ENCODE measurements at regions not wholly inside any gene's neighbourhood (a gene's known extent, or its start where the extent isn't known, plus 50 kb on each side); places are given as distances from the start of the nearest gene placed in this dataset.

DNA sequence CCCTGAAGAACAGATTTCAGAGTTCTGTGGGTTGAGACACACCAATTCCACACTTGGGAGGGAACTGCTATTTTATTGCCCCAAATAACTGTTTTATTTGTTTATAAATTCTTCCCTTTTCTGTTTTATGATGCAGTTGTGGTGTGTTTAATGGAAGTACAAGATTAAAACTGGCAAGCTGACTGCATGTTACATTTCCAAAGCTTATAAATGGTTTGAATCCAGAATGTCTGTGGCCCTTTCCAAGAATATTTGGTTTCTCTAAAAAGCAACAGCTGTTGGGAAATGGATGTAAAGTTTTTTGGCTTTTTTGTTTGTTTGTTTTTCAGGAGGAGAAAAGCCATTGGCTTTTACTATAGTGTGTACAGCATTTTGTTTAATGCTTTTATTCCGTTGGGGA lies 234.5 kb downstream of the MTX2 start:
- no peak for DNase-seq

DNA sequence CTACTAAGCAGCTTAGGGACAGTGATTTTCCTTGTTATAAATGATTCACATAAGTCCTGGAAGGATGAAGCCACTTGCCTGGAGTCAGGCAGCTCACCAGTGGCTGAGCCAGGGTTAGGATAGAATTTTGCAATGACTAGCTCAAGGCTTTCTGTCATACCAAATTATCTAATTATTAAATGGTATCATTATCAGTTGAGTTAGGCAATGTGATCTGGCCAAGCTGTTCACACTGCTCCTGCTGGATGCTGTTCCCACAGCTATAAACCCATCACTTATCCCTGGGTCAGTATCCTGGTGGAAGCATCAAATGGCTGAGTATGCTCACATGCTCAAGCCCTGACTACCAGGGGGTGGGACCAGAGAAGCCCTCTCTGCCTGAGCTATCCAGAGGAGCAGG lies 235.2 kb downstream of the MTX2 start:
- TF ChIP-seq, protein P1, sequence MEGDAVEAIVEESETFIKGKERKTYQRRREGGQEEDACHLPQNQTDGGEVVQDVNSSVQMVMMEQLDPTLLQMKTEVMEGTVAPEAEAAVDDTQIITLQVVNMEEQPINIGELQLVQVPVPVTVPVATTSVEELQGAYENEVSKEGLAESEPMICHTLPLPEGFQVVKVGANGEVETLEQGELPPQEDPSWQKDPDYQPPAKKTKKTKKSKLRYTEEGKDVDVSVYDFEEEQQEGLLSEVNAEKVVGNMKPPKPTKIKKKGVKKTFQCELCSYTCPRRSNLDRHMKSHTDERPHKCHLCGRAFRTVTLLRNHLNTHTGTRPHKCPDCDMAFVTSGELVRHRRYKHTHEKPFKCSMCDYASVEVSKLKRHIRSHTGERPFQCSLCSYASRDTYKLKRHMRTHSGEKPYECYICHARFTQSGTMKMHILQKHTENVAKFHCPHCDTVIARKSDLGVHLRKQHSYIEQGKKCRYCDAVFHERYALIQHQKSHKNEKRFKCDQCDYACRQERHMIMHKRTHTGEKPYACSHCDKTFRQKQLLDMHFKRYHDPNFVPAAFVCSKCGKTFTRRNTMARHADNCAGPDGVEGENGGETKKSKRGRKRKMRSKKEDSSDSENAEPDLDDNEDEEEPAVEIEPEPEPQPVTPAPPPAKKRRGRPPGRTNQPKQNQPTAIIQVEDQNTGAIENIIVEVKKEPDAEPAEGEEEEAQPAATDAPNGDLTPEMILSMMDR (IDR thresholded peaks at IDR 0.05; ENCODE audit: low read depth, low read length), result no peak
- peaks cover 36% of the 10 kb centered on the region for H3K27me3 ChIP-seq (ENCODE audit: insufficient read depth, low read depth, severe bottlenecking)
- H3K9me3 ChIP-seq (ENCODE audit: severe bottlenecking), result no peaks in the 10 kb centered on the region
- no peak overlapping the region for H3K27ac ChIP-seq
- DNase-seq, result no peak
- H3K36me3 ChIP-seq, result no peaks in the 10 kb centered on the region
- H3K4me3 ChIP-seq (ENCODE audit: low read depth, low read length), result no peak overlapping the region

More for the DNA sequence above, 234.5 kb downstream of the MTX2 start:
- H3K4me3 ChIP-seq (ENCODE audit: low read depth, low read length), result no peak overlapping the region
- no peak overlapping the region for H3K27ac ChIP-seq
- TF ChIP-seq, protein P1 (IDR thresholded peaks at IDR 0.05; ENCODE audit: low read depth, low read length), result no peak
- H3K36me3 ChIP-seq, result no peaks in the 10 kb centered on the region
- H3K9me3 ChIP-seq (ENCODE audit: severe bottlenecking), result no peaks in the 10 kb centered on the region
- H3K27me3 ChIP-seq (ENCODE audit: insufficient read depth, low read depth, severe bottlenecking), result peaks cover 30% of the 10 kb centered on the region

DNA sequence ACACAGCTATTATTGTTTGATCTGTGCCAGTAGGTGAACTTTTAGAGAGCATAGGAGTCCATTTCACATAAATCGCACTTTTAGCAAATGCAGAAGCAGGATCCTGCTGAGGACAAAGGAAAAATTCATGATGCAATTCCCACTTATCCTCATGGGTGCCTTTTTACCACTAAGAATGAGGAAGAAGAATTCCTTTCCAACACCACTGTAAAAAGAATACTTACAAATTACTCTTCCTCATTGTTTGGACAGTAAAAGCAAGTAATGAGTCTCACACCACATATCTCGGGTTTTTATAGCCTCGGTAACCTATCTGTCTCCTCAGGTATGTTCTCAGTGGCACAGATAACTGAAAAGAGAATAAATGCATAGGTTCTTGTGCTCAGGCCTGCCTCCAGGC lies 238.5 kb downstream of the MTX2 start:
- TF ChIP-seq, protein P1 (IDR thresholded peaks at IDR 0.05; ENCODE audit: low read depth, low read length), result no peak
- H3K36me3 ChIP-seq, result no peaks in the 10 kb centered on the region
- DNase-seq, result no peak
- H3K27me3 ChIP-seq (ENCODE audit: insufficient read depth, low read depth, severe bottlenecking), result peaks cover 44% of the 10 kb centered on the region
- no peaks in the 10 kb centered on the region for H3K9me3 ChIP-seq (ENCODE audit: severe bottlenecking)
- H3K27ac ChIP-seq, result no peak overlapping the region
- no peak overlapping the region for H3K4me3 ChIP-seq (ENCODE audit: low read depth, low read length)

DNA sequence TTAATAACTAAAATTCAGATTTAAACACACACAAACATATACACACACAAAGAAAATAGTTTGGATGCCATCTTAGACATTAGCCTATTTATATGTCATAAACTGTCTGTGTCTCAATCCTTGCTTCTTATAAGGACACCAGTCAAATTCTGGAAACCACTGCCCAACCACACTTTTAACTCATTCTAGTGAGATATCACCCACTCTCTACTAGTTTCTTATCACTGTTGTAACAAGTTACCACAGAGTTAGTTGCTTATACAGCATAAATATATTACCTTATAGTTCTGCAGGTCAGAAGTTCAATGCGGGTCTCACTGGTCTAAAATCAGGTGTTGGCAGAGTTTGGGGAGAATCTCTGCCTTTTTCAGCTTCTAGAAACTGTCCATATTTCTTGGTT lies 239.1 kb downstream of the MTX2 start:
- H3K4me3 ChIP-seq (ENCODE audit: low read depth, low read length), result no peak overlapping the region
- no peaks in the 10 kb centered on the region for H3K9me3 ChIP-seq (ENCODE audit: severe bottlenecking)
- TF ChIP-seq, protein P1 (IDR thresholded peaks at IDR 0.05; ENCODE audit: low read depth, low read length), result no peak
- DNase-seq, result no peak
- H3K36me3 ChIP-seq, result no peaks in the 10 kb centered on the region
- H3K27ac ChIP-seq, result no peak overlapping the region
- H3K27me3 ChIP-seq (ENCODE audit: insufficient read depth, low read depth, severe bottlenecking), result peaks cover 40% of the 10 kb centered on the region

DNA sequence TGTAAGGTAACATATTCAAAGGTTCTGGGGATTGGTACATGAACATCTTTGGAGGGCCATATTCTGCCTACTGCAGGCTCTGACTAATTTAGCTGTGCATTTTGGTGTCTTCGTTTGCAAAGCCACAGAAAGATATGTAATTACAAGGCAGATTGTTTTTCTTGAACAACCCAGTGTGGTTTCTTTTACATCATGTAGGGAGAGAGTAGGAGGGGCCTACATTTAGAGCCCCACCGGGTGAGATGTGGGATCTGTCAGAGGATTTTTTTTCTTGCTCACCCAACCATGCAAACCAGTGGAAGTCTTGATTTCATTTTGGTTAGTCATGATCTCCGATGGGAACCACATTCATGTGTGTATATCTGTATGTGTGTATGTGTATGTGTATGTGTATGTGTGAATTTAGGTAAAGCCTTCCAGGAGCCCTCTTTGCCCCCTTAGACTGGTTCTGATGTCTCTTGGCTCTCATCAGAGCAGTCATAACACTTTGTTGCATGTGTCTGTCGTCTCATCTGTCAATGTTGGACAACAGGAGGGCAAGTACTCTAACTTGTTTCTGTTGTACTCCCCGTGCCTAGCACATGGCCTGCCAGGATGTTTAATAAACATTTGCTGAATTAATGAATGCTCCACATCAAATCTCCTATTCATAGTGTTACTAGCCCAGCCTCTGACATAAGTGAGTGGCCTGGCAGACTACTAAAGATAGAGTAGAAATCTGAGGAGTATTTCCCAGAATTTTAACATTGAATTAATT lies 239.9 kb downstream of the MTX2 start:
- TF ChIP-seq, protein P1 (IDR thresholded peaks at IDR 0.05; ENCODE audit: low read depth, low read length), result no peak
- no peak overlapping the region for H3K27ac ChIP-seq
- H3K36me3 ChIP-seq, result no peaks in the 10 kb centered on the region
- no peak for DNase-seq
- peaks cover 43% of the 10 kb centered on the region for H3K27me3 ChIP-seq (ENCODE audit: insufficient read depth, low read depth, severe bottlenecking)
- no peaks in the 10 kb centered on the region for H3K9me3 ChIP-seq (ENCODE audit: severe bottlenecking)
- no peak overlapping the region for H3K4me3 ChIP-seq (ENCODE audit: low read depth, low read length)

DNA sequence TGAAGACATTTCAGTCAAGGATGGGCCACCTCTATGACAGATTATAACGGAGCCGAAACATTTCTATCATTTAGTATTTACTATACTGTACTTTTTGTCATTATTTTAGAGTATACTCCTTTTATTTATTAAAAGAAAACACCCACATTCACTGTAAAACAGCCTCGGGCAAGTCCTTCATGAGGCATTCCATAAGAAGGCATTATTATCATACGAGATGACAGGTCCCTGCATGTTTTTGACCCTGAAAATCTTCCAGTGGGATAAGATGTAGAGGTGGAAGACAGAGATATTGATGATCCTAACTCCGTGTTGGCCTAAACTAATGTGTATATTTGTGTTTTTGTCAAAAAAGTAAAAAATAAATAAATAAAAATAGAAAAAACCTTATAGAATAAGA lies 245.0 kb downstream of the MTX2 start:
- Histone ChIP-seq H3K27ac (no peak overlapping the region), H3K27me3 (ENCODE audit: insufficient read depth, low read depth, severe bottlenecking) (peaks cover 20% of the 10 kb centered on the region), H3K9me3 (ENCODE audit: severe bottlenecking) (no peaks in the 10 kb centered on the region), H3K4me3 (ENCODE audit: low read depth, low read length) (no peak overlapping the region), H3K36me3 (no peaks in the 10 kb centered on the region)
- TF ChIP-seq, protein P1 (IDR thresholded peaks at IDR 0.05; ENCODE audit: low read depth, low read length), result no peak
- no peak for DNase-seq

Measured in WERI-Rb-1 (cell line).